ENCODE measurements at regions not wholly inside any gene's neighbourhood (a gene's known extent, or its start where the extent isn't known, plus 50 kb on each side); places are given as distances from the start of the nearest gene placed in this dataset.

- H3K36me3 Mint-ChIP-seq (ENCODE audit: low read depth, unreplicated experiment): no peaks in the 10 kb centered on the region
- no peaks in the 10 kb centered on the region for H3K9me3 Mint-ChIP-seq (ENCODE audit: unreplicated experiment)
- H3K4me1 Mint-ChIP-seq (ENCODE audit: unreplicated experiment): no peaks in the 10 kb centered on the region
- no peaks in the 10 kb centered on the region for H3K27me3 Mint-ChIP-seq (ENCODE audit: unreplicated experiment)
- H3K4me3 Mint-ChIP-seq (ENCODE audit: unreplicated experiment): no peak overlapping the region
- no peak for TF ChIP-seq CTCF (IDR thresholded peaks at IDR 0.05; ENCODE audit: unreplicated experiment)
- no peak for DNase-seq (ENCODE audit: low spot score)
- no peak overlapping the region for H3K27ac Mint-ChIP-seq (ENCODE audit: unreplicated experiment)
These were observed 516.8 kb downstream of the CFAP47 start for GRCh38 chrX:36436361-36436760.

- H3K27ac Mint-ChIP-seq (ENCODE audit: unreplicated experiment): no peak overlapping the region
- no peaks in the 10 kb centered on the region for H3K4me1 Mint-ChIP-seq (ENCODE audit: unreplicated experiment)
- no peak overlapping the region for H3K4me3 Mint-ChIP-seq (ENCODE audit: unreplicated experiment)
- no peak for DNase-seq (ENCODE audit: low spot score)
- no peak for TF ChIP-seq CTCF (IDR thresholded peaks at IDR 0.05; ENCODE audit: unreplicated experiment)
- no peaks in the 10 kb centered on the region for H3K9me3 Mint-ChIP-seq (ENCODE audit: unreplicated experiment)
- peaks cover under 1% of the 10 kb centered on the region for H3K27me3 Mint-ChIP-seq (ENCODE audit: unreplicated experiment)
- H3K36me3 Mint-ChIP-seq (ENCODE audit: low read depth, unreplicated experiment): no peaks in the 10 kb centered on the region
These were observed 523.5 kb downstream of the CFAP47 start for GRCh38 chrX:36443007-36443406.

- DNase-seq (ENCODE audit: low spot score): no peak
- Mint-ChIP-seq H3K4me3 (ENCODE audit: unreplicated experiment) (no peak overlapping the region), H3K27ac (ENCODE audit: unreplicated experiment) (no peak overlapping the region), H3K27me3 (ENCODE audit: unreplicated experiment) (peaks cover 2% of the 10 kb centered on the region), H3K4me1 (ENCODE audit: unreplicated experiment) (no peaks in the 10 kb centered on the region), H3K36me3 (ENCODE audit: low read depth, unreplicated experiment) (no peaks in the 10 kb centered on the region), H3K9me3 (ENCODE audit: unreplicated experiment) (no peaks in the 10 kb centered on the region)
- no peak for TF ChIP-seq CTCF (IDR thresholded peaks at IDR 0.05; ENCODE audit: unreplicated experiment)
These were observed 526.0 kb downstream of the CFAP47 start for GRCh38 chrX:36445566-36445965.

GRCh38 chrX:36462142-36462541 lies 542.6 kb downstream of the CFAP47 start:
- DNase-seq (ENCODE audit: low spot score): no peak
- Mint-ChIP-seq H3K9me3 (ENCODE audit: unreplicated experiment) (no peaks in the 10 kb centered on the region), H3K4me3 (ENCODE audit: unreplicated experiment) (no peak overlapping the region), H3K27ac (ENCODE audit: unreplicated experiment) (no peak overlapping the region), H3K4me1 (ENCODE audit: unreplicated experiment) (no peaks in the 10 kb centered on the region), H3K36me3 (ENCODE audit: low read depth, unreplicated experiment) (no peaks in the 10 kb centered on the region), H3K27me3 (ENCODE audit: unreplicated experiment) (no peaks in the 10 kb centered on the region)
- TF ChIP-seq CTCF (IDR thresholded peaks at IDR 0.05; ENCODE audit: unreplicated experiment): no peak

- TF ChIP-seq CTCF (IDR thresholded peaks at IDR 0.05; ENCODE audit: unreplicated experiment): no peak
- no peaks in the 10 kb centered on the region for H3K9me3 Mint-ChIP-seq (ENCODE audit: unreplicated experiment)
- H3K36me3 Mint-ChIP-seq (ENCODE audit: low read depth, unreplicated experiment): no peaks in the 10 kb centered on the region
- no peaks in the 10 kb centered on the region for H3K27me3 Mint-ChIP-seq (ENCODE audit: unreplicated experiment)
- DNase-seq (ENCODE audit: low spot score): no peak
- no peak overlapping the region for H3K27ac Mint-ChIP-seq (ENCODE audit: unreplicated experiment)
- no peak overlapping the region for H3K4me3 Mint-ChIP-seq (ENCODE audit: unreplicated experiment)
- H3K4me1 Mint-ChIP-seq (ENCODE audit: unreplicated experiment): no peaks in the 10 kb centered on the region
These were observed 527.6 kb upstream of the FAM47C start for GRCh38 chrX:36480441-36480990.
